PC-9 (cell line): ENCODE measurements at regions not wholly inside any gene's neighbourhood (a gene's known extent, or its start where the extent isn't known, plus 50 kb on each side); places are given as distances from the start of the nearest gene placed in this dataset.

Experiments used
- BruUV-seq: library from RNA; stranded (reverse); fragments of 400-500 nt; replicated peaks from 2 replicates; lab custom pipeline; 2021; lab: Mats Ljungman, UMichigan
- CTCF ChIA-PET: fragments of 300-600 bp; sonication (Branson Sonifier 250); formaldehyde crosslinking; loops from one replicate; lab custom pipeline; 2022; ENCODE audit warnings: antibody characterized with exemption; lab: Charles Lee
- POLR2A ChIA-PET: fragments of 300-600 bp; sonication (Branson Sonifier 250); formaldehyde crosslinking; loops from one replicate; lab custom pipeline; 2022; ENCODE audit warnings: antibody characterized with exemption; ENCODE audit not compliant: unreplicated experiment; lab: Charles Lee
- DNase-seq, 2 experiments: peaks; one replicate each; pipeline versions ENCODE4 v3.0.0 to v3.0.0-alpha.2; 2015 to 2022; ENCODE audit warnings: mixed read lengths in 1 of 2
- H2AFZ ChIP-seq: fragments of 200-600 bp; sonication (generic); 2 replicates; pipeline ENCODE4 v1.8.1; 2017; ENCODE audit warnings: antibody characterized with exemption
- H3F3A ChIP-seq: fragments of 200-600 bp; sonication (generic); 2 replicates; pipeline ENCODE4 v1.8.1; 2017; ENCODE audit warnings: antibody characterized with exemption, mild to moderate bottlenecking, low read depth; ENCODE audit not compliant: insufficient read depth
- H3K27ac ChIP-seq: fragments of 200-600 bp; sonication (generic); 2 replicates; pipeline ENCODE4 v1.6.1; 2016; ENCODE audit warnings: mixed run types
- H3K27me3 ChIP-seq: fragments of 200-600 bp; sonication (generic); 2 replicates; pipeline ENCODE4 v1.6.1; 2016; ENCODE audit warnings: low read depth, mixed run types; ENCODE audit not compliant: insufficient read depth
- H3K36me3 ChIP-seq: fragments of 200-600 bp; sonication (generic); 2 replicates; pipeline ENCODE4 v1.6.1; 2016; ENCODE audit warnings: low read depth, mixed run types
- H3K4me1 ChIP-seq: fragments of 200-600 bp; sonication (generic); replicated peaks from 2 replicates; pipeline ENCODE4 v1.6.1; 2016; ENCODE audit warnings: mixed run types; ENCODE audit not compliant: insufficient read depth
- H3K4me2 ChIP-seq: fragments of 200-600 bp; sonication (generic); 2 replicates; pipeline ENCODE4 v1.6.1; 2017; ENCODE audit warnings: mixed run types
- H3K4me3 ChIP-seq: fragments of 200-600 bp; sonication (generic); 2 replicates; pipeline ENCODE4 v1.6.1; 2016; ENCODE audit warnings: mixed run types
- H3K79me2 ChIP-seq: fragments of 200-600 bp; sonication (generic); 2 replicates; pipeline ENCODE4 v1.6.1; 2017; ENCODE audit warnings: low read depth, mixed run types
- H3K9me2 ChIP-seq: fragments of 200-600 bp; sonication (generic); 2 replicates; pipeline ENCODE4 v1.8.1; 2017; ENCODE audit warnings: mild to moderate bottlenecking; ENCODE audit not compliant: insufficient read depth
- H3K9me3 ChIP-seq: fragments of 200-600 bp; sonication (generic); 2 replicates; pipeline ENCODE4 v1.8.1; 2016; ENCODE audit warnings: low read depth; ENCODE audit not compliant: insufficient read depth
- H4K20me1 ChIP-seq: fragments of 200-600 bp; sonication (generic); 2 replicates; pipeline ENCODE4 v1.8.1; 2017; ENCODE audit not compliant: insufficient read depth
- CTCF ChIP-seq: fragments of 200-600 bp; sonication (generic); conservative IDR thresholded peaks from 2 replicates; pipeline ENCODE4 v1.6.1; 2017; ENCODE audit warnings: mixed run types, antibody characterized with exemption, mild to moderate bottlenecking, moderate library complexity
- EZH2 ChIP-seq: fragments of 200-600 bp; sonication (generic); IDR thresholded peaks from 2 replicates; pipeline ENCODE4 v1.8.0; 2017; ENCODE audit warnings: antibody characterized with exemption, low read depth
- intact Hi-C: fragments of 100-400 bp; cut with micrococcal nuclease; formaldehyde crosslinking; loops from one replicate; pipeline ENCODE4 v1.10.0; 2022; ENCODE audit not compliant: unreplicated experiment

- BruUV-seq, result no TSS peak
- H3K27me3 ChIP-seq, result peaks cover 60% of the 10 kb centered on the region
- no peaks in the 10 kb centered on the region for H3F3A ChIP-seq
- TF ChIP-seq CTCF (no peak), EZH2 (no peak)
- CTCF ChIA-PET, result no interaction called here
- no peaks in the 10 kb centered on the region for H3K9me2 ChIP-seq
- H3K4me1 ChIP-seq, result no peaks in the 10 kb centered on the region
- H4K20me1 ChIP-seq, result no peaks in the 10 kb centered on the region; the same call in 1 of the 2 replicates
- intact Hi-C loops, result no loop called here
- no peaks in the 10 kb centered on the region for H3K36me3 ChIP-seq
- DNase-seq, result no peak
- no peak overlapping the region for H3K4me3 ChIP-seq
- POLR2A ChIA-PET, result no interaction called here
- no peak overlapping the region for H3K27ac ChIP-seq
- no peaks in the 10 kb centered on the region for H3K9me3 ChIP-seq
- H2AFZ ChIP-seq, result no peak overlapping the region
- H3K4me2 ChIP-seq, result no peak overlapping the region
- no peaks in the 10 kb centered on the region for H3K79me2 ChIP-seq
Observed at GRCh38 chr2:16124881-16125613, 184.7 kb downstream of the MYCN start.

DNA sequence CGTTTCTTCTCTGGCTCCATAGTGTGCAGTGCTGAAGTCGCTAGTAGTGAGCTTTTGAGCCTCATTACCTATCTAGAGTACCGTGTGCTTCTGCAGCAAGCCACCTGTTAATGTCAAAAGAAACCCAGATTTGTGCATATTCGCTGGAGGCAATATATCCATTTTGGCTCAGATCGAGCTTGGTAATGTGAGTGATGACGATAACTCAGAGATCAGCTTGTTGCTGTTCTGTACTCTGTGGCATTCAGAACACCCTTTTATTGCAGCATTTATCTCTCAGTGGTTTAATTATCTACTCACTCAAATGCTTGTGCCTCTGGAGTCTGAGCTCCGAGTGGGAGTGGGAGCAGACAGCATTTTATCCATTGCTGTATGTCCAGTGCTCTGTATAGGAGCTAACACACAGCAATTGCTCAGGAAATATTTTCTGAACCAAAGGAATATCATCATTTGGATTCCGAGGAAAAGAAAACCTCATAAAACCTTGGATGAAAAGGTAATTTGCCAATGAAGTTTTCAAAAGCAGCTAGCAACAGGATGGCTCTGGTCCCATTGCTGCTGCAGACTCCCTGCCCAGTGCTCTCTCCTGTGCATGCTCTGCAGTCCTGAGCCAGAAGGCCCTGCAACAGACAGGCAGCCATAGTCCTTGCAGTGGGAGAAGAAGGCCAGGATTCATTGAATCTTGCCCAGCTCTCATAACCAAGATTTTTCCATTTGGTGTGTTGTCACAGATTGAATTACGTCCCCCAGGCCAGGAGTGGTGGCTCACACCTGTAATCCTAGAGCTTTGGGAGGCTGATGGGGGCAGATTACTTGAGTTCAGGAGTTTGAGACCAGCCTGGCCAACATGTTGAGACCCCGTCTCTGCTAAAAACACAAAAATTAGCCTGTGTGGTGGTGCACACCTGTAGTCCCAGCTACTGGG is 183.8 kb downstream of the MYCN start:
- Histone ChIP-seq H3K4me2 (no peak overlapping the region), H2AFZ (no peak overlapping the region), H3K4me3 (no peak overlapping the region), H3K27me3 (peaks cover 51% of the 10 kb centered on the region), H3K79me2 (no peaks in the 10 kb centered on the region), H3K9me3 (no peaks in the 10 kb centered on the region), H3K27ac (no peak overlapping the region), H3K36me3 (no peaks in the 10 kb centered on the region), H3F3A (no peaks in the 10 kb centered on the region), H3K9me2 (no peaks in the 10 kb centered on the region), H4K20me1 (no peaks in the 10 kb centered on the region; the same call in 1 of the 2 replicates), H3K4me1 (no peaks in the 10 kb centered on the region)
- TF ChIP-seq EZH2 (no peak), CTCF (no peak)
- CTCF ChIA-PET, result no interaction called here
- POLR2A ChIA-PET, result no interaction called here
- no peak for DNase-seq
- intact Hi-C loops, result no loop called here
- BruUV-seq, result no TSS peak

- CTCF ChIA-PET, result no interaction called here
- DNase-seq, result no peak
- no peaks in the 10 kb centered on the region for H3K9me3 ChIP-seq
- peaks cover 45% of the 10 kb centered on the region for H3K27me3 ChIP-seq
- BruUV-seq, result no TSS peak
- H3K4me1 ChIP-seq, result no peaks in the 10 kb centered on the region
- no peaks in the 10 kb centered on the region for H3K9me2 ChIP-seq
- H2AFZ ChIP-seq, result no peak overlapping the region
- H3K79me2 ChIP-seq, result no peaks in the 10 kb centered on the region
- no peak overlapping the region for H3K4me3 ChIP-seq
- no peaks in the 10 kb centered on the region; the same call in 1 of the 2 replicates for H4K20me1 ChIP-seq
- no peaks in the 10 kb centered on the region for H3F3A ChIP-seq
- H3K4me2 ChIP-seq, result no peak overlapping the region
- POLR2A ChIA-PET, result no interaction called here
- no peak for TF ChIP-seq CTCF
- no peak for TF ChIP-seq EZH2
- no peak overlapping the region for H3K27ac ChIP-seq
- H3K36me3 ChIP-seq, result no peaks in the 10 kb centered on the region
- intact Hi-C loops, result no loop called here
Observed at GRCh38 chr2:16123421-16123820, 183.1 kb downstream of the MYCN start.
